Sigmoid colon (tissue), 4 donors: ENCODE measurements at regions not wholly inside any gene's neighbourhood (a gene's known extent, or its start where the extent isn't known, plus 50 kb on each side); places are given as distances from the start of the nearest gene placed in this dataset.

Experiments
- CTCF ChIP-seq, 4 experiments: fragments of 450-650 bp in 3 of 4; fragments of 200-600 bp in 1 of 4; IDR thresholded peaks; one replicate each; pipeline ENCODE4 v1.5.1; 2016 to 2019; ENCODE audit warnings: antibody characterized with exemption in 4 of 4, mild to moderate bottlenecking in 3 of 4, moderate library complexity in 2 of 4
- EP300 ChIP-seq, 4 donors: sonication (generic); formaldehyde crosslinking; IDR thresholded peaks; one replicate each; pipeline ENCODE4 v1.6.1; 2017; ENCODE audit warnings: antibody characterized with exemption in 4 of 4
- POLR2A ChIP-seq, 2 donors: fragments of 450-650 bp; IDR thresholded peaks; one replicate each; pipeline ENCODE4 v1.6.1; 2016; ENCODE audit warnings: antibody characterized with exemption in 2 of 2, mild to moderate bottlenecking in 2 of 2, moderate library complexity in 2 of 2

- TF ChIP-seq POLR2A (IDR thresholded peaks at IDR 0.05) (no peak), CTCF (IDR thresholded peaks at IDR 0.05) (no peak), EP300 (IDR thresholded peaks at IDR 0.05) (no peak)
Measured at GRCh38 chr12:47604221-47604873, 101.5 kb downstream of the RPAP3 start.
